Fibroblast of lung (primary cell): ENCODE measurements at regions not wholly inside any gene's neighbourhood (a gene's known extent, or its start where the extent isn't known, plus 50 kb on each side); places are given as distances from the start of the nearest gene placed in this dataset.

Experiments used
- DNase-seq, 2 donors: peaks; one replicate each; pipeline versions ENCODE4 v3.0.0 to v3.0.0-alpha.2; 2010; ENCODE audit warnings: low read depth in 2 of 2
- H2AFZ ChIP-seq: 2 replicates; pipeline ENCODE4 v1.5.1; 2012; ENCODE audit warnings: low read length, control low read depth, inconsistent platforms
- H3K27ac ChIP-seq: 2 replicates; pipeline ENCODE4 v1.5.1; 2011; ENCODE audit warnings: low read length, control low read depth; ENCODE audit not compliant: insufficient read depth
- H3K27me3 ChIP-seq: 2 replicates; pipeline ENCODE4 v1.5.1; 2011; ENCODE audit warnings: mild to moderate bottlenecking, low read length; ENCODE audit not compliant: control insufficient read depth, insufficient read depth
- H3K36me3 ChIP-seq: 2 replicates; pipeline ENCODE4 v1.5.1; 2011; ENCODE audit warnings: low read length; ENCODE audit not compliant: control insufficient read depth, insufficient read depth
- H3K4me1 ChIP-seq: 2 replicates; pipeline ENCODE4 v1.5.1; 2011; ENCODE audit warnings: low read length; ENCODE audit not compliant: control insufficient read depth, insufficient read depth; ENCODE audit errors: extremely low read depth
- H3K4me2 ChIP-seq: 2 replicates; pipeline ENCODE4 v1.5.1; 2011; ENCODE audit warnings: low read length, control low read depth; ENCODE audit not compliant: insufficient read depth; ENCODE audit errors: extremely low read depth
- H3K4me3 ChIP-seq, 4 experiments: fragments of 200-600 bp in 1 of 4; sonication (generic) in 1 of 4; replicated peaks in 1 of 4; 2 replicates each; pipeline ENCODE4 v1.5.1; 2011 to 2016; ENCODE audit warnings: low read length in 4 of 4, low read depth in 3 of 4, mild to moderate bottlenecking in 3 of 4, control low read depth in 2 of 4, inconsistent platforms in 1 of 4, mixed read lengths in 1 of 4; ENCODE audit not compliant: insufficient read depth in 1 of 4; ENCODE audit errors: control extremely low read depth in 1 of 4
- H3K79me2 ChIP-seq: 2 replicates; pipeline ENCODE4 v1.5.1; 2012; ENCODE audit warnings: mild to moderate bottlenecking, low read length, inconsistent platforms; ENCODE audit not compliant: control insufficient read depth, insufficient read depth
- H3K9ac ChIP-seq: 2 replicates; pipeline ENCODE4 v1.5.1; 2011; ENCODE audit warnings: mild to moderate bottlenecking, low read length, control low read depth; ENCODE audit not compliant: insufficient read depth
- H3K9me3 ChIP-seq: 2 replicates; pipeline ENCODE4 v1.5.1; 2012; ENCODE audit warnings: low read depth, low read length; ENCODE audit not compliant: control insufficient read depth, insufficient read depth
- H4K20me1 ChIP-seq: 2 replicates; pipeline ENCODE4 v1.5.1; 2011; ENCODE audit warnings: low read length; ENCODE audit not compliant: control insufficient read depth, insufficient read depth; ENCODE audit errors: extremely low read depth
- EZH2 ChIP-seq: IDR thresholded peaks from 2 replicates; pipeline ENCODE4 v1.5.1; 2012; ENCODE audit warnings: low read length, control low read depth, mild to moderate bottlenecking; ENCODE audit errors: missing control alignments
- TF ChIP-seq, protein P1 (sequence below), 2 donors: IDR thresholded peaks in 1 of 2; conservative IDR thresholded peaks in 1 of 2; 1 replicate in 1 of 2; 2 replicates in 1 of 2; pipeline ENCODE4 v1.5.1; 2011 to 2012; ENCODE audit warnings: low read length in 2 of 2, control low read depth in 1 of 2, inconsistent platforms in 1 of 2, low read depth in 1 of 2, mild to moderate bottlenecking in 1 of 2

DNA sequence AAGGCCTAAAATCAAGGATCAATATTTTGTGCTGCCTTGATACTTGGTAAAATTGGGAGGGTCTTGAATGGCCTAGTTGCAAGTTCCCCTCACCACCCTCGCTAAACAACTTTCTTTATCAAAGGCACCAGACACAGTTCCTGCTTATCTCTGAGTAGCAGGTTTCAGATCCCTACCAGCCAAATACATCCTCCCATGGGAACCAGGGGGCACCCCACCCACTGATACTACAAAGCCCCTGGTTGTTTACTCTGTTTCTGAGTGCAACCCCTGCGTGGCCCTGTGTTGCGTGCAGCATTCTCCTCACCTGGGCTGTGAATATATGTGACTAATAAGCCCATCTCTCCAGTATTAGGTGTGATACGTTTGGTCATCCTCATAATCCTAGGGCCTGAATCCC is 314.9 kb downstream of the DRD1 start:
- Histone ChIP-seq H3K36me3 (no peaks in the 10 kb centered on the region), H3K9me3 (no peaks in the 10 kb centered on the region), H4K20me1 (no peaks in the 10 kb centered on the region), H2AFZ (no peak overlapping the region), H3K4me2 (no peak overlapping the region), H3K27me3 (no peaks in the 10 kb centered on the region), H3K9ac (no peak overlapping the region), H3K4me1 (no peaks in the 10 kb centered on the region), H3K4me3 (no peak overlapping the region), H3K79me2 (no peaks in the 10 kb centered on the region), H3K27ac (no peak overlapping the region)
- TF ChIP-seq EZH2 = no peak
- TF ChIP-seq, protein P1, sequence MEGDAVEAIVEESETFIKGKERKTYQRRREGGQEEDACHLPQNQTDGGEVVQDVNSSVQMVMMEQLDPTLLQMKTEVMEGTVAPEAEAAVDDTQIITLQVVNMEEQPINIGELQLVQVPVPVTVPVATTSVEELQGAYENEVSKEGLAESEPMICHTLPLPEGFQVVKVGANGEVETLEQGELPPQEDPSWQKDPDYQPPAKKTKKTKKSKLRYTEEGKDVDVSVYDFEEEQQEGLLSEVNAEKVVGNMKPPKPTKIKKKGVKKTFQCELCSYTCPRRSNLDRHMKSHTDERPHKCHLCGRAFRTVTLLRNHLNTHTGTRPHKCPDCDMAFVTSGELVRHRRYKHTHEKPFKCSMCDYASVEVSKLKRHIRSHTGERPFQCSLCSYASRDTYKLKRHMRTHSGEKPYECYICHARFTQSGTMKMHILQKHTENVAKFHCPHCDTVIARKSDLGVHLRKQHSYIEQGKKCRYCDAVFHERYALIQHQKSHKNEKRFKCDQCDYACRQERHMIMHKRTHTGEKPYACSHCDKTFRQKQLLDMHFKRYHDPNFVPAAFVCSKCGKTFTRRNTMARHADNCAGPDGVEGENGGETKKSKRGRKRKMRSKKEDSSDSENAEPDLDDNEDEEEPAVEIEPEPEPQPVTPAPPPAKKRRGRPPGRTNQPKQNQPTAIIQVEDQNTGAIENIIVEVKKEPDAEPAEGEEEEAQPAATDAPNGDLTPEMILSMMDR (conservative IDR thresholded peaks at IDR 0.05 in 1 of 2, IDR thresholded peaks at IDR 0.05 in 1 of 2; ENCODE audit: low read depth in 1 of 2, low read length in 2 of 2) = no peak
- no peak for DNase-seq

DNA sequence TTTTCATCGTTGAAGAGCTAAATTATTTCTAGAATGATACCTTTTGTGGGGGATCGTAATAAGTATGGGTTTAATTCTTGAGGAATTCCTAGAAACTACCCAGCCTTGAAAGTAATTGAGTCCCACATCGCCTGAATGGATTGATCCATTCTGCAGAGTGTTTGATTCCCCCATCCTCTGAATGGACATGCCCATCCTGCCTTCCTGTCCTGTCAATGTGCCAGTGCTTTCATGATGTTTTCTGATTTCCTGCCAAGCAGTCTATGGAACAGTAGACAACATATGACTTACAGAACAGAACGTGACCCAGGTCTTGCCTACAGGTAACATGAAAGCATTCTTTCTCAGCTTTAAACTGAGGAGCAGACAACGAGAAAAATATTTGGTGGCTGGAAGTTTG is 319.2 kb downstream of the DRD1 start:
- H3K27ac ChIP-seq = no peak overlapping the region
- H3K36me3 ChIP-seq = no peaks in the 10 kb centered on the region
- no peaks in the 10 kb centered on the region for H3K79me2 ChIP-seq
- H3K4me3 ChIP-seq = no peak overlapping the region
- no peak overlapping the region for H2AFZ ChIP-seq
- H3K4me1 ChIP-seq = no peaks in the 10 kb centered on the region
- H4K20me1 ChIP-seq = no peaks in the 10 kb centered on the region
- no peak overlapping the region for H3K9ac ChIP-seq
- H3K27me3 ChIP-seq = no peaks in the 10 kb centered on the region
- no peaks in the 10 kb centered on the region for H3K9me3 ChIP-seq
- DNase-seq = no peak
- TF ChIP-seq, protein P1 (conservative IDR thresholded peaks at IDR 0.05 in 1 of 2, IDR thresholded peaks at IDR 0.05 in 1 of 2; ENCODE audit: low read depth in 1 of 2, low read length in 2 of 2) = no peak
- no peak for TF ChIP-seq EZH2
- H3K4me2 ChIP-seq = no peak overlapping the region

DNA sequence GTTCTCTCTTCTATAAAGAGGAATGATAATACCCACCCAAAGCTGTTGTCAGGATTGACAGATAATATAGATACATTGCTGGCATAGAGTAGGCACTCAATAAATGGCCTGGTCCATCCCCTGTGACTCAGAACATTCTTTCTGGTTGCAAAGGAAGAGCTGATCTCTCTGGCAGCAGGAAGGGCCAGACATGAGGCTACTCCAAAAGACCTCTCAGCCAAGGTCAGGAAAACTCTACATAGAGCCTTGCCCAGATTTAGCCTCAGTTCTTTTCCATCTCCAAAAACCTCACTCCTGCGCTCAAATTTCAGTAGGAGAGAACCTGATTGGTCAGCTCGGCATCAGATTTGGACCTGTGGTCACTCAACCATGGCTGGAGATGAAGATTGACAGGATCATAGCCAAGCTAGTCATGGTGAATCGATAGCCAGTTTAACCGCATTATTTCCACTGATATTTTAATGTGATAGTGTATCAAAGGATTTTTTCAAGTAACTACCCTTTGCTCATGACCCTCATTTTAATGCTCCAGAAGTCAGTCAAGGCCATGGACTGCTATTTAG is 319.6 kb downstream of the DRD1 start:
- H3K79me2 ChIP-seq = no peaks in the 10 kb centered on the region
- DNase-seq = no peak
- no peak overlapping the region for H3K9ac ChIP-seq
- H3K36me3 ChIP-seq = no peaks in the 10 kb centered on the region
- H4K20me1 ChIP-seq = no peaks in the 10 kb centered on the region
- H3K4me1 ChIP-seq = no peaks in the 10 kb centered on the region
- no peak overlapping the region for H2AFZ ChIP-seq
- no peak overlapping the region for H3K4me3 ChIP-seq
- no peaks in the 10 kb centered on the region for H3K27me3 ChIP-seq
- TF ChIP-seq, protein P1 (conservative IDR thresholded peaks at IDR 0.05 in 1 of 2, IDR thresholded peaks at IDR 0.05 in 1 of 2; ENCODE audit: low read depth in 1 of 2, low read length in 2 of 2) = no peak
- no peak for TF ChIP-seq EZH2
- H3K9me3 ChIP-seq = no peaks in the 10 kb centered on the region
- no peak overlapping the region for H3K4me2 ChIP-seq
- H3K27ac ChIP-seq = no peak overlapping the region
